AG04449 (cell line): ENCODE measurements at regions not wholly inside any gene's neighbourhood (a gene's known extent, or its start where the extent isn't known, plus 50 kb on each side); places are given as distances from the start of the nearest gene placed in this dataset.

Experiments
- CTCF ChIA-PET: fragments of 350-600 bp; formaldehyde crosslinking; extraction: SDS; loops from one replicate; lab custom pipeline; 2021; ENCODE audit warnings: antibody characterized with exemption; lab: Yijun Ruan, JAX
- POLR2A ChIA-PET: fragments of 400-600, 350-600 bp; formaldehyde crosslinking; extraction: SDS; loops from one replicate; lab custom pipeline; 2020; ENCODE audit warnings: antibody characterized with exemption, inconsistent platforms; lab: Yijun Ruan, JAX
- DNase-seq: peaks from one replicate; pipeline ENCODE4 v3.0.0-alpha.2; 2010; ENCODE audit warnings: low read depth, low spot score
- H3K4me3 ChIP-seq: 2 replicates; pipeline ENCODE4 v1.5.1; 2011; ENCODE audit warnings: low read depth, mild to moderate bottlenecking, control low read depth, low read length
- CTCF ChIP-seq: IDR thresholded peaks from one replicate; pipeline ENCODE4 v1.5.1; 2011; ENCODE audit warnings: mild to moderate bottlenecking, moderate library complexity, low read length, control low read depth, inconsistent platforms; ENCODE audit not compliant: insufficient read depth; ENCODE audit errors: missing control alignments

DNA sequence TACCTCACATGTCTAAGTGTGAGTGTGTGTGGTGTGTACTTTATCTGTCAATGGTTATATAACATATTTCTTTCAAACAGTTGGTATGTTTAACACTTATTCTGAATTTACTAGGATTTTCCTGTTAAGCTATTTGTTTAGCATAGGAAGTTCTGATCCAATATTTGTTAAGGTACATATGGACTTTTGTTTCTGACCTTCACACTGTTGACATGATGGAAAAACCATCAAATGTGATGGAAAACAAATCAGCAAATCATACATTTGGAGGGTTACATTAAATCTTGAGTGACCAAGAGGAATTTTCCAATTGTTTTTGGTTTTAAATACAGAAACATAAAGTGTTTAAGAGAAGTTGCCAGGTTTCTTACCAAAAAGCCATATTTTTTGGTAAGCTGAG is 638.9 kb downstream of the STK39 start:
- ChIA-PET CTCF (no interaction called here), POLR2A (no interaction called here)
- H3K4me3 ChIP-seq: no peak overlapping the region
- no peak for TF ChIP-seq CTCF
- no peak for DNase-seq

DNA sequence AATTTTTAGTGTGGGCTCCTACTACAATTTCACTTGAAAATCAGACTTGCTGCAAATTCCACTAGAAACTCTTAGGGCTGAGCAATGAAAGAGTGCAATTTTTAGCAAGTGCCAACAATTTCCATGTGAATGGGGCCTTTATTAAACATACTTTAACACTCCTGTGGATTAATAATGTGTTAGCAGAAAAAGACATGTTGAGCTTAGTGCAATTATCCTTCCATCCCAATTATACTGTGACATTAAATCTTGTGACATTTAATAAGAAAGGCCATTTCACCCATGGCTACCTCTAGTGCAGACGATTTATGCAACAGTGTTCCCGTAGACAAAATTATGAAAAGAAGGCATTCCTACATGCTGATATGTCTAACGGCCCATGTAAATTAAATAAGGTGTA is 639.7 kb downstream of the STK39 start:
- no peak for DNase-seq
- no peak overlapping the region for H3K4me3 ChIP-seq
- CTCF ChIA-PET: no interaction called here
- TF ChIP-seq CTCF: no peak
- POLR2A ChIA-PET: no interaction called here

GRCh38 chr2:167607211-167607610 is 640.2 kb downstream of the STK39 start:
- CTCF ChIA-PET: no interaction called here
- no peak overlapping the region for H3K4me3 ChIP-seq
- POLR2A ChIA-PET: no interaction called here
- TF ChIP-seq CTCF: no peak
- DNase-seq: no peak

DNA sequence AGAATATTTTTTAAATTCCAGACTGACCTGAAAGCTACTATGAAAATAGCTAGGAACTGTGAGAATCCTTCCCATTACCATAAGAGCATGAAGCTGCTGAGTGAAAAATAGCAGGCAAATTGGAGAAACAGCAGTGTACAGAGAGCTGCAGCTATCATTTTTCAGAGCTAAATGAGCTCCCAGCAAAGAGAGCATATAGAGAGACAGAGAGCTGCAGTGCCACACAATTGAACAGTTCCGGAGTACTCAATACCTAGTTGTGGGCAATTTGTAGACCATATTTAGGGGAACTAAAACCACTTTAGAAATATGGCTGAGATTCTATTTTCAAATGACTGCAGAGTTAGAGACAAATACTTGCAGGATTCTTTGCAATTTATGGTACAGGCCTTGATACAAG is 645.3 kb downstream of the STK39 start:
- POLR2A ChIA-PET: no interaction called here
- DNase-seq: no peak
- no peak overlapping the region for H3K4me3 ChIP-seq
- no peak for TF ChIP-seq CTCF
- CTCF ChIA-PET: no interaction called here

DNA sequence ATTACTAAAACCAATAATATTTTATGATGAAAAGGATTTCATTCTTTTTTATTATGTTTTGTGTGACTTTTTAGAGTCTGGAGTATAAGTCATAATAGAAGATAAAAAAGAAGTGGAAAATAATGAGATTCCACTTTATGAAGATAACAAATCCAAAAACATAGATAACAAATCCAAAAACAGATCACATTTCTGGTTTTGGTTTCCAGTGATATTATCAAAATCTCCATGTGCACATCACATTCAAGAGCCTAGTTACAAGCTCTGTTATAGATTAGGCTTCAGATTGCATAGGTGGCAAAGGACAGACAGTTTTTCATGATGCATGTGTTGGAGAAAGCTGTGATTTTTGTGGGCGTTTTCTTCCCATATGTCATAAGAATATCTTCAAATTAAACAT is 648.2 kb downstream of the STK39 start:
- CTCF ChIA-PET: no interaction called here

DNA sequence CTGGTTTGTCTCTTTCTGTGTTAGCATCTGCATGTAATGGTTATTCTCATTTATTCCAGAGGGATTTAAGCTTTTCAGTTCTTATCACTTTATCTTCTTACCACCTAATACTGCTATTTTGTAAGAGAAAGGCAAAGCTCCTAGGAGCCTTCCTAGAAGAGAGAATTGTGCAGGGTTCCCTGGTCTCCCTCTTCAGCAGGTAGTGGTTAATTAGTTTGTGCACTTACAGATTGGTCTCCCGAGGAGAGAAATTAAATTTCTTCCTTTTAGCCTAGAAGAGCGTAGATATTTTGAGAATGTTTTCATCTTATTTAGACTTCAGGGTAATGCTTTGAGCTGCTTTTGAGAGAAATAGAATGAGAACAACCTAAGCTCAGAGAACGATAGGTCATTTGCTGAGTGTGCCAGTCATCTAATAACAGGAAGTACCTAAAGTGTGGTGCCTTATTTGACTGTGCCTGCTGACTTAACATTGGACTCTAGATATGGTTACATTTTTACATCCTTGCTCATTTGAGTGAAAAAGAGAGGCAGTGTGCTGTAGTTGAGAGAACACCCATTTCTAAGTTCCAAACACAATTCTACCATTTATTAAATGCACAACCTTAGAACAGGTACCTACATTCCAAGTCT is 651.4 kb downstream of the STK39 start:
- no peak for TF ChIP-seq CTCF
- no peak overlapping the region for H3K4me3 ChIP-seq
- ChIA-PET CTCF (no interaction called here), POLR2A (no interaction called here)
- DNase-seq: no peak

More for the DNA sequence above, 648.2 kb downstream of the STK39 start:
- no peak for DNase-seq
- POLR2A ChIA-PET: no interaction called here
- H3K4me3 ChIP-seq: no peak overlapping the region
- no peak for TF ChIP-seq CTCF
